ENCODE measurements at regions not wholly inside any gene's neighbourhood (a gene's known extent, or its start where the extent isn't known, plus 50 kb on each side); places are given as distances from the start of the nearest gene placed in this dataset.
A peak's percentile ranks its signal among the peaks of the same experiment; 100 is the strongest.

GRCh38 chr9:115733318-115734110, 420.1 kb upstream of the PAPPA start:
- no peak overlapping the region for H3K4me3 ChIP-seq (ENCODE audit: low read depth, low read length)
- no peak for TF ChIP-seq CTCF (IDR thresholded peaks at IDR 0.05; ENCODE audit: insufficient read depth, low read length)
- peak; percentile 43 for DNase-seq (ENCODE audit: low read depth)

- DNase-seq (ENCODE audit: low read depth): peak; percentile 27
- no peak for TF ChIP-seq CTCF (IDR thresholded peaks at IDR 0.05; ENCODE audit: insufficient read depth, low read length)
- H3K4me3 ChIP-seq (ENCODE audit: low read depth, low read length): no peak overlapping the region
Observed at GRCh38 chr9:115739096-115739875, 414.3 kb upstream of the PAPPA start.

GRCh38 chr9:115740986-115741385, 412.6 kb upstream of the PAPPA start:
- H3K4me3 ChIP-seq (ENCODE audit: low read depth, low read length): no peak overlapping the region
- no peak for DNase-seq (ENCODE audit: low read depth)
- TF ChIP-seq CTCF (IDR thresholded peaks at IDR 0.05; ENCODE audit: insufficient read depth, low read length): no peak

GRCh38 chr9:115743709-115744605, 409.6 kb upstream of the PAPPA start:
- H3K4me3 ChIP-seq (ENCODE audit: low read depth, low read length): no peak overlapping the region
- no peak for DNase-seq (ENCODE audit: low read depth)
- no peak for TF ChIP-seq CTCF (IDR thresholded peaks at IDR 0.05; ENCODE audit: insufficient read depth, low read length)

- TF ChIP-seq CTCF (IDR thresholded peaks at IDR 0.05; ENCODE audit: insufficient read depth, low read length): no peak
- DNase-seq (ENCODE audit: low read depth): no peak
- no peak overlapping the region for H3K4me3 ChIP-seq (ENCODE audit: low read depth, low read length)
Observed at GRCh38 chr9:115746496-115746895, 407.1 kb upstream of the PAPPA start.

- no peak for DNase-seq (ENCODE audit: low read depth)
- no peak for TF ChIP-seq CTCF (IDR thresholded peaks at IDR 0.05; ENCODE audit: insufficient read depth, low read length)
- H3K4me3 ChIP-seq (ENCODE audit: low read depth, low read length): no peak overlapping the region
Observed at GRCh38 chr9:115747731-115748130, 405.9 kb upstream of the PAPPA start.

Measured in fibroblast of the aortic adventitia (primary cell).